Small intestine (tissue), 7 donors: ENCODE measurements at regions not wholly inside any gene's neighbourhood (a gene's known extent, or its start where the extent isn't known, plus 50 kb on each side); places are given as distances from the start of the nearest gene placed in this dataset.

Source experiments
- DNase-seq, 2 donors: peaks; one replicate each; pipeline versions ENCODE4 v3.0.0 to v3.0.0-alpha.2; 2013
- FAIRE-seq: peaks from 2 replicates; lab custom pipeline; 2012; peaks lifted over from hg19 to GRCh38; lab: Jason Lieb, UNC
- H3K27ac ChIP-seq, 3 donors: one replicate each; pipeline ENCODE4 v1.5.1; 2013; ENCODE audit warnings: low read length in 2 of 3, mild to moderate bottlenecking in 2 of 3, control low read depth in 1 of 3, inconsistent platforms in 1 of 3, low read depth in 1 of 3, moderate library complexity in 1 of 3
- H3K27me3 ChIP-seq, 3 donors: one replicate each; pipeline ENCODE4 v1.6.1; 2013; ENCODE audit warnings: low read length in 3 of 3, inconsistent platforms in 1 of 3; ENCODE audit not compliant: control insufficient read depth in 3 of 3, insufficient read depth in 3 of 3
- H3K36me3 ChIP-seq, 3 donors: one replicate each; pipeline ENCODE4 v1.6.1; 2013; ENCODE audit warnings: low read length in 3 of 3, inconsistent platforms in 1 of 3, low read depth in 1 of 3, mild to moderate bottlenecking in 1 of 3, moderate library complexity in 1 of 3; ENCODE audit not compliant: control insufficient read depth in 3 of 3, insufficient read depth in 2 of 3
- H3K4me1 ChIP-seq, 3 donors: one replicate each; pipeline ENCODE4 v1.6.1; 2013; ENCODE audit warnings: low read length in 2 of 3, inconsistent platforms in 1 of 3, low read depth in 1 of 3, mild to moderate bottlenecking in 1 of 3, moderate library complexity in 1 of 3; ENCODE audit not compliant: control insufficient read depth in 3 of 3, insufficient read depth in 2 of 3
- H3K4me3 ChIP-seq, 3 donors: one replicate each; pipeline ENCODE4 v1.5.1; 2013; ENCODE audit warnings: low read length in 3 of 3, control low read depth in 1 of 3, inconsistent platforms in 1 of 3, low read depth in 1 of 3, mild to moderate bottlenecking in 1 of 3, moderate library complexity in 1 of 3
- H3K9me3 ChIP-seq, 2 donors: one replicate each; pipeline ENCODE4 v1.6.1; 2013; ENCODE audit warnings: low read depth in 1 of 2, low read length in 1 of 2; ENCODE audit not compliant: control insufficient read depth in 2 of 2, insufficient read depth in 1 of 2
- WGBS, 3 donors: extraction: QIAGEN DNeasy Blood & Tissue Kit; methylation state at CpG; one replicate each; pipeline ENCODE4 v1.1.7; 2013; 5-methylcytosine and 5-hydroxymethylcytosine counted together
- donor health status: healthy with polysubstance abuse.
- donor health status: control.
- donor health status: control.
- donor health status: Bipolar disorder and iron deficiency.
- donor health status: healthy.

GRCh38 chr6:137751768-137752560 is 115.1 kb upstream of the TNFAIP3 start:
- 86 to 92% (median 88%) methylated on average over 8 of the region's 8 CpGs for WGBS, 3 donors
- Histone ChIP-seq H3K27me3 (no peaks in the 10 kb centered on the region), H3K27ac (peak overlapping the region in 1 of 3 donors; percentile 11), H3K4me1 (no peaks in the 10 kb centered on the region), H3K4me3 (no peak overlapping the region), H3K9me3 (no peaks in the 10 kb centered on the region), H3K36me3 (no peaks in the 10 kb centered on the region)
- FAIRE-seq (no peak), DNase-seq (no peak)

GRCh38 chr6:137754366-137754765 is 112.7 kb upstream of the TNFAIP3 start:
- no peak for DNase-seq
- H3K9me3 ChIP-seq = no peaks in the 10 kb centered on the region
- no peaks in the 10 kb centered on the region for H3K4me1 ChIP-seq
- no peak overlapping the region for H3K4me3 ChIP-seq
- no peak for FAIRE-seq
- 65 to 85% (median 77%) methylated on average over 3 of the region's 3 CpGs for WGBS, 3 donors
- H3K27me3 ChIP-seq = no peaks in the 10 kb centered on the region
- no peak overlapping the region for H3K27ac ChIP-seq
- H3K36me3 ChIP-seq = no peaks in the 10 kb centered on the region

GRCh38 chr6:137754866-137755265 is 112.2 kb upstream of the TNFAIP3 start:
- Histone ChIP-seq H3K4me3 (no peak overlapping the region), H3K4me1 (no peaks in the 10 kb centered on the region), H3K27ac (no peak overlapping the region), H3K36me3 (no peaks in the 10 kb centered on the region), H3K27me3 (no peaks in the 10 kb centered on the region), H3K9me3 (no peaks in the 10 kb centered on the region)
- FAIRE-seq (no peak), DNase-seq (no peak)

GRCh38 chr6:137755284-137755683 is 111.8 kb upstream of the TNFAIP3 start:
- no peak for DNase-seq
- Histone ChIP-seq H3K9me3 (no peaks in the 10 kb centered on the region), H3K4me1 (no peaks in the 10 kb centered on the region), H3K27me3 (no peaks in the 10 kb centered on the region), H3K36me3 (no peaks in the 10 kb centered on the region), H3K27ac (no peak overlapping the region), H3K4me3 (no peak overlapping the region)
- 73 to 79% (median 74%) methylated on average over 2 of the region's 2 CpGs for WGBS, 3 donors
- FAIRE-seq = no peak

GRCh38 chr6:137756788-137757187 is 110.3 kb upstream of the TNFAIP3 start:
- no peak for FAIRE-seq
- Histone ChIP-seq H3K9me3 (no peaks in the 10 kb centered on the region), H3K4me1 (no peaks in the 10 kb centered on the region), H3K27me3 (no peaks in the 10 kb centered on the region), H3K36me3 (no peaks in the 10 kb centered on the region), H3K4me3 (no peak overlapping the region), H3K27ac (no peak overlapping the region)
- WGBS, 3 donors = 94 to 100% (median 100%) methylated on average over 3 of the region's 3 CpGs
- no peak for DNase-seq

GRCh38 chr6:137758661-137759060 is 108.4 kb upstream of the TNFAIP3 start:
- no peaks in the 10 kb centered on the region for H3K36me3 ChIP-seq
- H3K9me3 ChIP-seq = no peaks in the 10 kb centered on the region
- DNase-seq (no peak), FAIRE-seq (no peak)
- H3K4me1 ChIP-seq = no peaks in the 10 kb centered on the region
- no peak overlapping the region for H3K27ac ChIP-seq
- H3K4me3 ChIP-seq = no peak overlapping the region
- no peaks in the 10 kb centered on the region for H3K27me3 ChIP-seq
- WGBS, 3 donors = 80 to 94% (median 91%) methylated on average over 1 of the region's 1 CpG

GRCh38 chr6:137759624-137760023 is 107.4 kb upstream of the TNFAIP3 start:
- FAIRE-seq = no peak
- Histone ChIP-seq H3K4me3 (no peak overlapping the region), H3K4me1 (no peaks in the 10 kb centered on the region), H3K36me3 (no peaks in the 10 kb centered on the region), H3K27me3 (no peaks in the 10 kb centered on the region), H3K27ac (no peak overlapping the region), H3K9me3 (no peaks in the 10 kb centered on the region)
- WGBS, 3 donors = 75 to 95% (median 83%) methylated on average over 1 of the region's 1 CpG
- DNase-seq = no peak

GRCh38 chr6:137761072-137761471 is 106.0 kb upstream of the TNFAIP3 start:
- no peak for DNase-seq
- WGBS, 3 donors = 83 to 95% (median 84%) methylated on average over 1 of the region's 1 CpG
- Histone ChIP-seq H3K27ac (no peak overlapping the region), H3K27me3 (no peaks in the 10 kb centered on the region), H3K4me3 (no peak overlapping the region), H3K9me3 (no peaks in the 10 kb centered on the region), H3K4me1 (no peaks in the 10 kb centered on the region), H3K36me3 (no peaks in the 10 kb centered on the region)
- FAIRE-seq = no peak

- Histone ChIP-seq H3K27me3 (no peaks in the 10 kb centered on the region), H3K4me3 (no peak overlapping the region), H3K9me3 (no peaks in the 10 kb centered on the region), H3K27ac (no peak overlapping the region), H3K4me1 (no peaks in the 10 kb centered on the region), H3K36me3 (no peaks in the 10 kb centered on the region)
- DNase-seq (no peak), FAIRE-seq (no peak)
- 69 to 74% (median 73%) methylated on average over 2 of the region's 2 CpGs for WGBS, 3 donors
Observed at GRCh38 chr6:137761487-137761886, 105.6 kb upstream of the TNFAIP3 start.
